ENCODE measurements at regions not wholly inside any gene's neighbourhood (a gene's known extent, or its start where the extent isn't known, plus 50 kb on each side); places are given as distances from the start of the nearest gene placed in this dataset.

DNA sequence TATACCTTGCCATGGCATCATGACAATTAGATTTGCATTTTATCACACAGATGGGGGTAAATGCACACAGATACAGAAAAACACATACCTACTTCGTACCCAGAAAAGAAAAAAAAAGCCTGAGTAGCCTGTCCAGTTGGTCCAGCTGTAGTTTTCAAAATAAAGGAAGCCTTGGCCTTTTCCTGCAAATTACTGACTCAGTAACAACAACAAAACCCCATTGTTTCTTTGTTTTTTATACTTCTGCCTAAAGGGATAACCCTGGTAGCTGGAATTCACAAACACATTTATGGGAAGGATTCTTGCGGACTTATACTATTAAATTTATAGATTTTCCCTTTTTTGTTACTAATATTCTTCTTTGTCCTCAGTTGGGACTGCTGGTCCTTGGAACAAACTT, 156.4 kb upstream of the PCDH10 start:
- Histone ChIP-seq H3K4ac (ENCODE audit: low read depth, low read length) (no peak overlapping the region), H2BK15ac (ENCODE audit: low read depth, low read length) (no peak overlapping the region), H2BK20ac (ENCODE audit: low read depth, low read length, poor library complexity, severe bottlenecking) (no peak overlapping the region), H3K27me3 (ENCODE audit: insufficient read depth, low read length) (no peaks in the 10 kb centered on the region), H2AFZ (ENCODE audit: low read length) (no peak overlapping the region), H3K14ac (ENCODE audit: insufficient read depth, low read length) (no peak overlapping the region), H3K79me1 (ENCODE audit: insufficient read depth, low read depth, low read length, poor library complexity, severe bottlenecking) (no peaks in the 10 kb centered on the region), H3T11ph (ENCODE audit: low read length) (no peak overlapping the region), H2BK120ac (ENCODE audit: low read depth, low read length, poor library complexity, severe bottlenecking) (no peak overlapping the region), H3K4me2 (ENCODE audit: insufficient read depth, insufficient read length, low read length) (no peak overlapping the region), H3K9me3 (ENCODE audit: control insufficient read depth, low read depth, low read length) (no peaks in the 10 kb centered on the region), H3K23ac (ENCODE audit: insufficient read length, low read depth, low read length) (no peak overlapping the region), H3K4me1 (ENCODE audit: insufficient read depth, low read length) (no peaks in the 10 kb centered on the region), H2BK12ac (ENCODE audit: insufficient read length, low read depth, low read length) (no peak overlapping the region), H4K8ac (replicated peaks; ENCODE audit: insufficient read length, low read depth, low read length) (no peak overlapping the region), H4K5ac (ENCODE audit: insufficient read length, low read depth, low read length) (no peak overlapping the region), H3K79me2 (ENCODE audit: insufficient read depth, low read length) (no peaks in the 10 kb centered on the region), H3K23me2 (ENCODE audit: insufficient read length, low read depth, low read length, poor library complexity, severe bottlenecking) (no peaks in the 10 kb centered on the region), H2AK5ac (ENCODE audit: insufficient read length, low read length) (no peak overlapping the region), H3K9ac (ENCODE audit: extremely low read depth, insufficient read length, low read length) (no peak overlapping the region), H3K56ac (ENCODE audit: insufficient read length, low read depth, low read length) (no peak overlapping the region), H2BK5ac (ENCODE audit: insufficient read length, low read length) (no peak overlapping the region), H3K27ac (ENCODE audit: insufficient read length, low read depth, low read length) (no peak overlapping the region), H4K91ac (ENCODE audit: insufficient read length, low read depth, low read length) (no peak overlapping the region), H3K18ac (ENCODE audit: insufficient read length, low read depth, low read length) (no peak overlapping the region), H4K20me1 (ENCODE audit: control insufficient read depth, insufficient read depth, insufficient read length) (no peaks in the 10 kb centered on the region)
- H3K27ac Mint-ChIP-seq: no peak overlapping the region
- no peaks in the 10 kb centered on the region for H3K36me3 Mint-ChIP-seq (ENCODE audit: insufficient read depth in 1 of 3, low read depth in 3 of 3)
- H3K4me1 Mint-ChIP-seq: peaks cover 4 to 6% of the 10 kb centered on the region in 2 experiments; a peak in 2 of 4 replicates
- no peak overlapping the region for H3K4me3 Mint-ChIP-seq
- H3K9me3 Mint-ChIP-seq: no peaks in the 10 kb centered on the region
- TF ChIP-seq, protein P1, sequence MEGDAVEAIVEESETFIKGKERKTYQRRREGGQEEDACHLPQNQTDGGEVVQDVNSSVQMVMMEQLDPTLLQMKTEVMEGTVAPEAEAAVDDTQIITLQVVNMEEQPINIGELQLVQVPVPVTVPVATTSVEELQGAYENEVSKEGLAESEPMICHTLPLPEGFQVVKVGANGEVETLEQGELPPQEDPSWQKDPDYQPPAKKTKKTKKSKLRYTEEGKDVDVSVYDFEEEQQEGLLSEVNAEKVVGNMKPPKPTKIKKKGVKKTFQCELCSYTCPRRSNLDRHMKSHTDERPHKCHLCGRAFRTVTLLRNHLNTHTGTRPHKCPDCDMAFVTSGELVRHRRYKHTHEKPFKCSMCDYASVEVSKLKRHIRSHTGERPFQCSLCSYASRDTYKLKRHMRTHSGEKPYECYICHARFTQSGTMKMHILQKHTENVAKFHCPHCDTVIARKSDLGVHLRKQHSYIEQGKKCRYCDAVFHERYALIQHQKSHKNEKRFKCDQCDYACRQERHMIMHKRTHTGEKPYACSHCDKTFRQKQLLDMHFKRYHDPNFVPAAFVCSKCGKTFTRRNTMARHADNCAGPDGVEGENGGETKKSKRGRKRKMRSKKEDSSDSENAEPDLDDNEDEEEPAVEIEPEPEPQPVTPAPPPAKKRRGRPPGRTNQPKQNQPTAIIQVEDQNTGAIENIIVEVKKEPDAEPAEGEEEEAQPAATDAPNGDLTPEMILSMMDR (conservative IDR thresholded peaks at IDR 0.05): no peak
- no peak for DNase-seq
- no CpG with 5 or more reads among the region's 2 CpGs for WGBS (ENCODE audit: extremely low coverage, insufficient read length, low lambda C conversion rate)
- no peaks in the 10 kb centered on the region for H3K27me3 Mint-ChIP-seq (ENCODE audit: low read depth)
